OCI-LY7 (cell line): ENCODE measurements at regions not wholly inside any gene's neighbourhood (a gene's known extent, or its start where the extent isn't known, plus 50 kb on each side); places are given as distances from the start of the nearest gene placed in this dataset.
"Not testable (repeated sequence)": the region's sequence is repeated elsewhere in the genome, so short reads cannot be mapped to it uniquely, and the experiment has no call there.

ENCODE experiments used
- BruUV-seq: library from RNA; stranded (reverse); fragments of 400-500 nt; replicated peaks from 2 replicates; lab custom pipeline; 2021; lab: Mats Ljungman, UMichigan
- CTCF ChIA-PET: fragments of 300-600 bp; sonication (Branson Sonifier 250); formaldehyde crosslinking; loops from one replicate; lab custom pipeline; 2022; ENCODE audit warnings: antibody characterized with exemption; ENCODE audit not compliant: unreplicated experiment; lab: Charles Lee
- POLR2A ChIA-PET: fragments of 300-600 bp; sonication (Branson Sonifier 250); formaldehyde crosslinking; loops from one replicate; lab custom pipeline; 2022; ENCODE audit warnings: antibody characterized with exemption; lab: Charles Lee
- DNase-seq: peaks from one replicate; pipeline ENCODE4 v3.0.0-alpha.2; 2015; ENCODE audit warnings: low spot score
- H2AFZ ChIP-seq: fragments of 200-600 bp; sonication (generic), shearing (Covaris generic); 2 replicates; pipeline ENCODE4 v1.6.1; 2014; ENCODE audit warnings: mild to moderate bottlenecking, antibody characterized with exemption, low read length, moderate library complexity
- H3K27ac ChIP-seq: fragments of 200-600 bp; sonication (generic); 2 replicates; pipeline ENCODE4 v1.5.1; 2014; ENCODE audit warnings: mixed run types, low read depth, mild to moderate bottlenecking, moderate library complexity, low read length, inconsistent platforms; ENCODE audit not compliant: poor library complexity, severe bottlenecking
- H3K36me3 ChIP-seq: fragments of 200-600 bp; sonication (generic); 2 replicates; pipeline ENCODE4 v1.6.1; 2014; ENCODE audit warnings: mild to moderate bottlenecking, antibody characterized with exemption, low read length, moderate library complexity, mixed read lengths; ENCODE audit not compliant: insufficient read depth
- H3K4me1 ChIP-seq: fragments of 200-600 bp; sonication (generic); 2 replicates; pipeline ENCODE4 v1.5.1; 2014; ENCODE audit warnings: mild to moderate bottlenecking, low read length; ENCODE audit not compliant: insufficient read depth, poor library complexity, severe bottlenecking
- H3K4me2 ChIP-seq: fragments of 200-600 bp; sonication (generic); 2 replicates; pipeline ENCODE4 v1.6.1; 2014; ENCODE audit warnings: mild to moderate bottlenecking, low read length
- H3K4me3 ChIP-seq: fragments of 200-600 bp; sonication (generic); 2 replicates; pipeline ENCODE4 v1.5.1; 2014; ENCODE audit warnings: mild to moderate bottlenecking, low read depth, low read length; ENCODE audit not compliant: poor library complexity, severe bottlenecking
- H3K79me2 ChIP-seq: fragments of 200-600 bp; sonication (generic); 2 replicates; pipeline ENCODE4 v1.6.1; 2016; ENCODE audit warnings: low read depth, mild to moderate bottlenecking, low read length, moderate library complexity, mixed read lengths; ENCODE audit not compliant: insufficient read depth
- H3K9me2 ChIP-seq: fragments of 200-600 bp; sonication (generic); 2 replicates; pipeline ENCODE4 v1.6.1; 2016; ENCODE audit warnings: mild to moderate bottlenecking, low read length, mixed read lengths; ENCODE audit not compliant: insufficient read depth
- H3K9me3 ChIP-seq: fragments of 200-600 bp; sonication (generic); 2 replicates; pipeline ENCODE4 v1.6.1; 2014; ENCODE audit warnings: mild to moderate bottlenecking, mixed run types, low read length, mixed read lengths
- H4K20me1 ChIP-seq: fragments of 200-600 bp; sonication (generic); 2 replicates; pipeline ENCODE4 v1.6.1; 2014; ENCODE audit warnings: mild to moderate bottlenecking, antibody characterized with exemption, low read length, moderate library complexity, mixed read lengths; ENCODE audit not compliant: insufficient read depth
- CTCF ChIP-seq: fragments of 200-600 bp; sonication (generic); conservative IDR thresholded peaks from 2 replicates; pipeline ENCODE4 v1.5.1; 2014; ENCODE audit warnings: mild to moderate bottlenecking, antibody characterized with exemption, low read length, moderate library complexity, mixed read lengths
- EZH2phosphoT487 ChIP-seq: fragments of 200-600 bp; sonication (generic); IDR thresholded peaks from 2 replicates; pipeline ENCODE4 v1.6.1; 2018; ENCODE audit warnings: low read depth, borderline replicate concordance, mild to moderate bottlenecking, mixed run types, antibody characterized with exemption, low read length, moderate library complexity, mixed read lengths
- intact Hi-C: fragments of 100-400 bp; cut with micrococcal nuclease; formaldehyde crosslinking; loops from one replicate; pipeline ENCODE4 v1.10.0; 2022; ENCODE audit not compliant: unreplicated experiment

DNA sequence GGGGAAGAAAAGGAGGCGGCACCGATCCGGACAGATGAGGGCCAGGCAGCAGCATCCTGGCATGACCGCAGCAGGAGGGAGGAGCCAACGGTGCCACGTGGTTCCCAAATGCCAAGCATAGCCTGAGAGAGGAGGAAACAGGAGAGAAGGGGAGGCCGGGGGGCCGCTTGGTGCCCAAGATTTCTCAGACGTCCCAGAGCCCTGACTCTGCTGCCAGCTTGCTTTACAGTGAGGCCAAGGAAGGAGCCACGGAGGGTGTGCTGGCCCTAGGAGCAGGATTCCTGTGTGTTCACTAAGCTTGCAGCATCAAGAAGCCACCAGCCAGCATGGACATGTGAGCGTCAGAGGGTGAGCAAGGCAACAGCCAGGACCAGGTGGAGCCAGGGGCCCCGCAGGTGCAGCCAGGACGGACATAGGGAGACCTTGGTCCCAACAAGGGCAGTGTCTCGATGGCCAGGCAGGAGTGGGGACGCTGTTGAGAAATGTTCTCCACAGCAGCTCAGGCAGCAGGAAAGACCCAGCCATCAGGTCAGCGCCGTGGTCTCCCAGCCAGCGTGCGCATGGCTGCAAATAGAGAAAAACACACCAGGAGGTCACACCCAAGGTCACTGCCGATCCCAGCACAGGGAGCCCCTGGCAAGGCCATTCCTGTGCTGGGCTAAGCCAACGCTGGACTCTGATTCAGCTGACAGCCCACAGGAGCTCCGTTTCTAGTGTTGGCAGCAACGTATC, 143.7 kb downstream of the DLL1 start:
- no peak for DNase-seq
- no peak overlapping the region for H2AFZ ChIP-seq
- intact Hi-C loops: no loop called here
- no peaks in the 10 kb centered on the region for H3K4me1 ChIP-seq
- ChIA-PET CTCF (no interaction called here), POLR2A (no interaction called here)
- no peak overlapping the region for H3K27ac ChIP-seq
- no peak overlapping the region for H3K4me2 ChIP-seq
- H3K36me3 ChIP-seq: no peaks in the 10 kb centered on the region
- no peaks in the 10 kb centered on the region for H3K79me2 ChIP-seq
- TF ChIP-seq CTCF (no peak), EZH2phosphoT487 (no peak)
- no TSS peak for BruUV-seq
- 0 out of 2 replicates have a peak, but pooled peaks cover 3% of the 10 kb centered on the region for H3K9me3 ChIP-seq
- no peak overlapping the region for H3K4me3 ChIP-seq
- H4K20me1 ChIP-seq: no peaks in the 10 kb centered on the region
- H3K9me2 ChIP-seq: no peaks in the 10 kb centered on the region

DNA sequence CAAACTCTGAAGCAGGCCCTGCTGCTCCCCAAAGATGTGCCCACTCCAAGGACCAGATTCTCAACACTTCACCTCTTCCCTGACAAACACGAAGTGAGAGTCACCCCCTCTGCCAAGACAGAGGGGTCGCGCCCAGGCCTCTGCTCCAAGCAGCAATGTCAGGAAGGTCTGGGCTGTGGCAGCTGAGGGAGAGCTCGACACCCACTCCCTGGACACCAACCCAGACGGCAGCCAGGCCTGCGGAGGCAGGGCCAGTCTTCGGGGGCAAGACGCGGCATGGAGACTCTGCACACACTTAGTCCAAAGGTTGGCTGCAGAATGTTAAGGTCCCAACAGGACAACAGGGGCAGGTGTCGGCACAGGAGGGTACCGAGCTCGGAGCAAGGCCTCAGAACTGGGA, 144.2 kb downstream of the DLL1 start:
- POLR2A ChIA-PET: no interaction called here
- no peak for DNase-seq
- Histone ChIP-seq H2AFZ (no peak overlapping the region), H3K4me2 (no peak overlapping the region), H3K4me3 (no peak overlapping the region), H3K36me3 (no peaks in the 10 kb centered on the region), H3K9me2 (no peaks in the 10 kb centered on the region), H3K4me1 (no peaks in the 10 kb centered on the region), H3K9me3 (0 out of 2 replicates have a peak, but pooled peaks cover 3% of the 10 kb centered on the region), H4K20me1 (no peaks in the 10 kb centered on the region), H3K79me2 (no peaks in the 10 kb centered on the region), H3K27ac (no peak overlapping the region)
- no peak for TF ChIP-seq EZH2phosphoT487
- no peak for TF ChIP-seq CTCF
- BruUV-seq: no TSS peak
- CTCF ChIA-PET: no interaction called here
- intact Hi-C loops: no loop called here

DNA sequence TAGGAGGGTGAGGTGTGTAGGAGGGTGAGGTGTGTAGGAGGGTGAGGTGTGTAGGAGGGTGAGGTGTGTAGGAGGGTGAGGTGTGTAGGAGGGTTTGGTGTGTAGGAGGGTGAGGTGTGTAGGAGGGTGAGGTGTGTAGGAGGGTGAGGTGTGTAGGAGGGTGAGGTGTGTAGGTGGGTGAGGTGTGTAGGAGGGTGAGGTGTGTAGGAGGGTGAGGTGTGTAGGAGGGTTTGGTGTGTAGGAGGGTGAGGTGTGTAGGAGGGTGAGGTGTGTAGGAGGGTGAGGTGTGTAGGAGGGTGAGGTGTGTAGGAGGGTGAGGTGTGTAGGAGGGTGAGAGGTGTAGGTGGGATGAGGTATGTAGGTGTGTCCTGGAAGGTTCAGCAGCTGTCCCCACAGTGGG, 144.7 kb downstream of the DLL1 start:
- BruUV-seq, H3K27ac ChIP-seq, H3K4me3 ChIP-seq, H4K20me1 ChIP-seq, H3K4me1 ChIP-seq, POLR2A ChIA-PET, CTCF ChIA-PET, H3K9me3 ChIP-seq, H2AFZ ChIP-seq, DNase-seq, H3K4me2 ChIP-seq, H3K36me3 ChIP-seq, H3K79me2 ChIP-seq, H3K9me2 ChIP-seq, intact Hi-C loops: not testable (repeated sequence)

DNA sequence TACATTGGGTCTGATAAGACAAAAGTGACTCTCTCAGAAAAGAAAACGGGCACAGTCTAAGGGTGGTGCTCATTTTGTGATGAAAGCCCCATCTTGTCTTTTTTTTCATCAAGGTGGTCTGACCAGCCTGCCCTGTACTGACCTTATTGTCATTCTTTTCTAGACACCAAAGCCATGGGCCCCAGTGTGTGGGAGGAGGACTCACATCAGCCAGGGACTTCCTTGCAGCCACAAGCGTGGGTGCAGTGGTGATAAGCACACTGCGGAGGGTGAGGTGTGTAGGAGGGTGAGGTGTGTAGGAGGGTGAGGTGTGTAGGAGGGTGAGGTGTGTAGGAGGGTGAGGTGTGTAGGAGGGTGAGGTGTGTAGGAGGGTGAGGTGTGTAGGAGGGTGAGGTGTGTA, 145.2 kb downstream of the DLL1 start:
- H3K4me3 ChIP-seq, H3K4me2 ChIP-seq, POLR2A ChIA-PET, intact Hi-C loops, H3K9me3 ChIP-seq, H4K20me1 ChIP-seq, DNase-seq, CTCF ChIA-PET, BruUV-seq, H3K27ac ChIP-seq, H3K36me3 ChIP-seq, H3K4me1 ChIP-seq, H2AFZ ChIP-seq, H3K9me2 ChIP-seq, H3K79me2 ChIP-seq: not testable (repeated sequence)
